Thyroid gland (tissue), 4 donors: ENCODE measurements at regions not wholly inside any gene's neighbourhood (a gene's known extent, or its start where the extent isn't known, plus 50 kb on each side); places are given as distances from the start of the nearest gene placed in this dataset.

Experiments used
- DNase-seq, 2 donors: peaks; one replicate each; pipeline ENCODE4 v3.0.0-alpha.2; 2019
- H3K27ac ChIP-seq, 3 donors: fragments of 200-600 bp; sonication (generic); 1 replicate in 2 of 3; 2 replicates in 1 of 3; pipeline ENCODE4 v1.5.1; 2016 to 2019; ENCODE audit warnings: mild to moderate bottlenecking in 1 of 3, moderate library complexity in 1 of 3
- H3K27me3 ChIP-seq: fragments of 200-600 bp; sonication (generic); one replicate; pipeline ENCODE4 v1.5.1; 2019
- H3K36me3 ChIP-seq, 2 donors: fragments of 200-600 bp; sonication (generic); one replicate each; pipeline ENCODE4 v1.5.1; 2016 to 2019
- H3K4me1 ChIP-seq, 2 donors: fragments of 200-600 bp; sonication (generic); one replicate each; pipeline ENCODE4 v1.5.1; 2017 to 2019
- H3K4me3 ChIP-seq, 3 donors: fragments of 200-600 bp; sonication (generic); replicated peaks in 1 of 3; 1 replicate in 2 of 3; 2 replicates in 1 of 3; pipeline ENCODE4 v1.5.1; 2016; ENCODE audit warnings: mild to moderate bottlenecking in 1 of 3
- H3K9me3 ChIP-seq: fragments of 200-600 bp; sonication (generic); one replicate; pipeline ENCODE4 v1.5.1; 2017
- POLR2A ChIP-seq, 2 donors: fragments of 450-650 bp; IDR thresholded peaks; one replicate each; pipeline ENCODE4 v1.6.1; 2017; ENCODE audit warnings: antibody characterized with exemption in 2 of 2, mild to moderate bottlenecking in 2 of 2, moderate library complexity in 1 of 2
- WGBS, 2 donors: methylation state at CpG; one replicate each; pipeline ENCODE4 v1.1.5; 2017; 5-methylcytosine and 5-hydroxymethylcytosine counted together
- intact Hi-C: fragments of 100-400 bp; cut with DNase I; formaldehyde crosslinking; loops from one replicate; pipeline ENCODE4 v1.15.1; 2023
- TF ChIP-seq, protein P1 (sequence below), 6 experiments: fragments of 200-600 bp in 3 of 6; fragments of 450-650 bp in 3 of 6; sonication (generic) in 3 of 6; IDR thresholded peaks; one replicate each; pipeline ENCODE4 v1.5.1; 2016 to 2019; ENCODE audit warnings: antibody characterized with exemption in 6 of 6, mild to moderate bottlenecking in 2 of 6, inconsistent platforms in 1 of 6, moderate library complexity in 1 of 6

DNA sequence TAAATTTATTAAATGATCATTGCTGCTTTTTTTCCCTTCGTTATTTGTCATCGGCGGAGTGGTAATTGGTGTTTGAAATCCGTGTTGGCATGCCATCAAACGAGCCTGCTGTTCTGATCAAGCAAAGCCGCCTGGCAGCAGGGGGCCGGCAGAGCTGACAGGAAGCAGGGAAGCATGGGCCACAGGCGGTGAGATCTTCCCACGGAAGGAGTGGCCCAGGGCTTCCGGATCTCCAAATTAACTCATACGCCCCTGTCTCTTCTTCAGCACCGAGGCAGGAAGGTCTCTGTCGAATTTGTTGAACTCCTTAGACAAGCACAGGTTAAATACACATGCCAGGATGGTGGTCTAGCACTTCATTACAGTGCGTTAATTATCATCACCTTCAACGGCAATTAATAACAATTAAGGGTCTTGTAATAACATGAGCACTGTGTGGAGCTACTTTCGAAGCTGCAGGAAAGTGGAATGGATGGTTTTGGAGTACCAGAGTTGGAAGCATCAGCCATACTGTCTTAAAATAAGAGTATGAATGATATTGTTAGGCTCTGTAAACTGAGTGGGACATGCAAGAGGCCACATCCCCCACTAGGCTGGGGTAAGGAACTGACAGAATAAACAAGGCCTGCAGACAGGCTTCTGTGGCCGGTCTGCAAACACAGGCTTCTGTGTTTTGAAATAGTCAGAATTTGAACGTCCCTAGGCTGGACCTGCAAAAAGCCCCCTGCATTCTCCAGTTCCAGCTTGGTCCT is 199.4 kb upstream of the DAB1 start:
- no peak for TF ChIP-seq POLR2A (IDR thresholded peaks at IDR 0.05)
- TF ChIP-seq, protein P1, sequence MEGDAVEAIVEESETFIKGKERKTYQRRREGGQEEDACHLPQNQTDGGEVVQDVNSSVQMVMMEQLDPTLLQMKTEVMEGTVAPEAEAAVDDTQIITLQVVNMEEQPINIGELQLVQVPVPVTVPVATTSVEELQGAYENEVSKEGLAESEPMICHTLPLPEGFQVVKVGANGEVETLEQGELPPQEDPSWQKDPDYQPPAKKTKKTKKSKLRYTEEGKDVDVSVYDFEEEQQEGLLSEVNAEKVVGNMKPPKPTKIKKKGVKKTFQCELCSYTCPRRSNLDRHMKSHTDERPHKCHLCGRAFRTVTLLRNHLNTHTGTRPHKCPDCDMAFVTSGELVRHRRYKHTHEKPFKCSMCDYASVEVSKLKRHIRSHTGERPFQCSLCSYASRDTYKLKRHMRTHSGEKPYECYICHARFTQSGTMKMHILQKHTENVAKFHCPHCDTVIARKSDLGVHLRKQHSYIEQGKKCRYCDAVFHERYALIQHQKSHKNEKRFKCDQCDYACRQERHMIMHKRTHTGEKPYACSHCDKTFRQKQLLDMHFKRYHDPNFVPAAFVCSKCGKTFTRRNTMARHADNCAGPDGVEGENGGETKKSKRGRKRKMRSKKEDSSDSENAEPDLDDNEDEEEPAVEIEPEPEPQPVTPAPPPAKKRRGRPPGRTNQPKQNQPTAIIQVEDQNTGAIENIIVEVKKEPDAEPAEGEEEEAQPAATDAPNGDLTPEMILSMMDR (IDR thresholded peaks at IDR 0.05): no peak
- H3K9me3 ChIP-seq: no peaks in the 10 kb centered on the region
- H3K27ac ChIP-seq: no peak overlapping the region
- 37 to 50% methylated on average over 17 to 18 of the region's 18 CpGs for WGBS, 2 donors
- H3K36me3 ChIP-seq: no peaks in the 10 kb centered on the region
- peak in 1 of 2 donors; percentile 28 for DNase-seq
- intact Hi-C loops: no loop called here
- peaks cover 0 to 8% of the 10 kb centered on the region in 2 donors for H3K4me1 ChIP-seq
- H3K4me3 ChIP-seq: no peak overlapping the region
- H3K27me3 ChIP-seq: no peaks in the 10 kb centered on the region

GRCh38 chr1:57621776-57622175 is 197.9 kb upstream of the DAB1 start:
- H3K36me3 ChIP-seq: no peaks in the 10 kb centered on the region
- intact Hi-C loops: no loop called here
- 30 to 50% methylated on average over 1 of the region's 1 CpG for WGBS, 2 donors
- no peak overlapping the region for H3K4me3 ChIP-seq
- no peaks in the 10 kb centered on the region for H3K27me3 ChIP-seq
- no peak for DNase-seq
- H3K4me1 ChIP-seq: peaks cover 0 to 8% of the 10 kb centered on the region in 2 donors
- TF ChIP-seq POLR2A (IDR thresholded peaks at IDR 0.05): no peak
- TF ChIP-seq, protein P1 (IDR thresholded peaks at IDR 0.05): no peak
- no peak overlapping the region for H3K27ac ChIP-seq
- H3K9me3 ChIP-seq: no peaks in the 10 kb centered on the region

DNA sequence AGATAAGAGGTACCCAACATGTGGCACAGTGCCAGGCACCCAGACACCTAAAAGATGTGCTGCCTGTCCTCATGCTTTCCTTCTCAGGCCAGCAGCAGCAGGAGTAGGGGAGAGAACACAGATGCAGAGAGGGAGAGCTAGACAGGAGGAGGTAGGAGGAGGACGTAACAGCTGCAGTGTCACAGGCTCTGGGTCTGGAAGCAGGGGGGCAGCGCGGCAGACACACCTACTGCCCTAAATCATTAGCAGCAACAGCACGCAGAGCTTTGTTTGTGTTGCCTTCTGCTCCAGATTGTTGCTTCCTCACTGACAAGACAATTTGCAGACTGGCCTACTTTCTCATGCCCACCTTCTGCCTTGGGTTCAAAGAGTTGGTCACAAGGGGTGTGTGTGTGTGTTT is 196.7 kb upstream of the DAB1 start:
- intact Hi-C loops: no loop called here
- Histone ChIP-seq H3K4me1 (peaks cover 0 to 8% of the 10 kb centered on the region in 2 donors), H3K27me3 (no peaks in the 10 kb centered on the region), H3K36me3 (no peaks in the 10 kb centered on the region), H3K4me3 (no peak overlapping the region), H3K27ac (no peak overlapping the region), H3K9me3 (no peaks in the 10 kb centered on the region)
- 67 to 68% methylated on average over 4 of the region's 4 CpGs for WGBS, 2 donors
- TF ChIP-seq, protein P1 (IDR thresholded peaks at IDR 0.05): no peak
- TF ChIP-seq POLR2A (IDR thresholded peaks at IDR 0.05): no peak
- no peak for DNase-seq

GRCh38 chr1:57616921-57617320 is 193.1 kb upstream of the DAB1 start:
- Histone ChIP-seq H3K36me3 (no peaks in the 10 kb centered on the region), H3K9me3 (no peaks in the 10 kb centered on the region), H3K4me1 (no peaks in the 10 kb centered on the region), H3K27me3 (no peaks in the 10 kb centered on the region), H3K27ac (no peak overlapping the region), H3K4me3 (no peak overlapping the region)
- WGBS, 2 donors: 81 to 100% methylated on average over 3 to 4 of the region's 4 CpGs
- intact Hi-C loops: no loop called here
- TF ChIP-seq, protein P1 (IDR thresholded peaks at IDR 0.05): no peak
- no peak for DNase-seq

GRCh38 chr1:57615956-57616355 is 192.1 kb upstream of the DAB1 start:
- Histone ChIP-seq H3K36me3 (no peaks in the 10 kb centered on the region), H3K9me3 (no peaks in the 10 kb centered on the region), H3K4me3 (no peak overlapping the region), H3K27ac (no peak overlapping the region), H3K27me3 (no peaks in the 10 kb centered on the region), H3K4me1 (no peaks in the 10 kb centered on the region)
- no peak for DNase-seq
- intact Hi-C loops: no loop called here
- 79 to 83% methylated on average over 4 of the region's 4 CpGs for WGBS, 2 donors
- TF ChIP-seq POLR2A (IDR thresholded peaks at IDR 0.05): no peak
- TF ChIP-seq, protein P1 (IDR thresholded peaks at IDR 0.05): no peak
